ENCODE measurements at regions not wholly inside any gene's neighbourhood (a gene's known extent, or its start where the extent isn't known, plus 50 kb on each side); places are given as distances from the start of the nearest gene placed in this dataset.

DNA sequence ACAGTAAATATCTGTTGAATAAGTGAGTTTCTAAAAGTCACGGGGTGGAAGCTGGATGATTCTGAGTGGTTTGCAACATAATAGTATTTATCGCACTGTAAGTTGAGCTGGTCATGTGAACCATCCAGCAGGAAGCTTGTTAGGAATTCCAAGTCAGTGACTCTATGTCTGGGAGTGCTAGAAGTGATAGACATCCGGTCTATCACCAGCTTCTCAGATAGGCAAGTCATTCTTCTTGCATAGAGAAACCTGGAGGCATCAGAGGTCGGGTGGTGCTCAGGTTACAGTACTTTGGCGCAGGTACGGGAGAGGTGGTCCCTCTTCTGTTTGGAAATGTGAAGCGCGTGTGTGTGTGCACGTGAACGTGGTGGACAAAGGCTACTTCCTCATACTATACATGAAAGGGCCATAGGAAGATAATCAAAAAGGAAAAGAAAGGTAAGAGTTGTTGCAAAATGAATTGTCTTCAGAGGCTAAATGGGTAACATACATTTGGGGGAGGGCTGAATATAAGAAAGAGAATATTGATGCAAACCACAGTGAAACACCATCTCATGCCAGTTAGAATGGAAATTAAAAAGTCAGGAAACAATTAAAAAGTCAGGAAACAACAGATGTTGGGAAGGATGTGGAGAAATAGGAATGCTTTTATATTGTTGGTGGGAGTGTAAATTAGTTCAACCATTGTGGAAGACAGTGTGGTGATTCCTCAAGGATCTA lies 299.3 kb upstream of the ZFP64 start:
- DNase-seq (ENCODE audit: low spot score): no peak

DNA sequence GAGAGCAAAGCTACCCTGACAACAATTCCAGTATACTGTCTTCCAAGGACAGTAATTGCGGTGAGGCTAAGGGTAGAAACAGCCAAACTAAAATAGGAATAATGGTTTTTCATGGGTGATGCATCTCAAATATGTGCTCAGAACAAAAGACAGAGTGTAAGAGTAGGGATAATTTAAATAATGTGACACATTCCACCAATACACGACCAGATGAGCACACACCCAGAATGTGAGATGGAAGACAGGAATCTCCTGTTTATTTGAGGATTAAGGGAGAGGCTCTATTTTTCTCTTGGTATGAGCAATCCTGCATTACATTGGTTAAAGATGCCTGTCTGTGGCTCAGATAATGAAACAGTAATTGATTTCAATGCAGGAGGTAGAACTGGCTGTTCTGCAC lies 292.9 kb upstream of the ZFP64 start:
- DNase-seq (ENCODE audit: low spot score): no peak

GRCh38 chr20:52483382-52483781 lies 291.8 kb upstream of the ZFP64 start:
- no peak for DNase-seq (ENCODE audit: low spot score)

DNA sequence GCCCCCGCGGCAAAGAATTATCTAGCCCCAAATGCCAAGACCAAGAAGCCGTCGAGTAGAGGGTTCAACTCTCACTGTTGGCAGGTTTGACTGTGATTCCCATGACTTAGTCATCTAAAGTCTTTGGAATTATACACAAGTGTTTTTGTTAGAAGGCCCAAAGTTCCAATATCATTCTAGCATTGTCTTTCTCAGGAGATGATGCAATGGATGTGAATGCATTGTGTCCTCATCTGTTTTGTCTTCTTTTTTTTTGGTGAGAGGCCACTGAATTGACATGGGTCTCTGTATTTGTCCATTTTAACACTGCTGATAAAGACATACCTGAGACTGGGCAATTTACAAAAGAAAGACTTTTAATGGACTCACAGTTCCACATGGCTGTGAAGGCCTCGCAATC lies 290.5 kb upstream of the ZFP64 start:
- no peak for DNase-seq (ENCODE audit: low spot score)

GRCh38 chr20:52481443-52481842 lies 289.9 kb upstream of the ZFP64 start:
- DNase-seq (ENCODE audit: low spot score): no peak

DNA sequence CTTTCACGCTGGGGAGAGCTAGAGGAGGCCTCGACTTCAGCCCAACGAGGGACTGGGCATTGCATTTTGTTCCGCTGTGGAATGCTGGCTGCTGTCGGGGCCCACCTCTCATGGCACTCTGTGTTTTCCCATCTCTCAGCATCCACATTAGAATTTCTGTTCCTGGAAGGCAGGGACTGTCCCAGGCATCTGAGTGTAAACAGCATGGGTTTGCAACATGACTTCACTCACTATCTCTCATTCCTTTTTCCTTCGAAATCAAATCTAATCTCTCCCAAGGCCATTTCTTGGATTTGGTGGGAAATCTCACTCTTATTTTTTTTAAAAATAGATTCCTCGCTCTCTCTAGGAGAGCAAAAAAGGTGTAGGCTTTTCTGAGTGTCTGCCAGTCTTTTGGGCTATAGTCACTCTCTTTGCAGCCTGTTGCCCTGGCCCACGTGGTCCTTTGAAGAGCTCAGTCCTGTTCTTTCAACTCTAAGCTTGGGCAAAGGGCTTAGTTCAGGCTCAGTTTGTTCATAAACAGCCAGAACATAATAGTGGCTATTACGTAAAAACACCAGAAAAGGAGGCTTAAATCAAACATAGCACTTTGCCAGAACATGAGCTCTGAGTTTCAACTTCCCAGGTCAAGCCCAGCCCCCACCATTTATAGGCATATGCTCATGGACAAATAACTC lies 284.6 kb upstream of the ZFP64 start:
- DNase-seq (ENCODE audit: low spot score): no peak

DNA sequence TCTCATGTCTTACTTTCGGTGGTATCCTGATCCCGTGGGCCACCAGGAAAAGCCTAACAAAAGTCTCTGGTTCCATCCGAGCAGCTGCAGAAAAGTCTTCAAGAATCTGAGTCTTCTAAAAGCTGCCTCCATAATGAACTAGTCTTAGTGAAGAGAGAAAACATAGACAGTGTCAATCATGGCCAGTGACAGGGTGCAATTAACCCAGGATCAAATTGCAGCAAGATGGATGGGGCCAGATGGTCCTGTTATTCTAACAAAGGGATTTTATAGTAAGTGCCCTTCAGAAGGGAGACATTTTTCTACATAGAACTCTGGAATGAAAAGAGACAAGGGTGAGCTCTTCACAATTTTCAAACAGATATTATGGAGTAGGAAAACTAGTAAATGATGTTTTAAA lies 281.6 kb upstream of the ZFP64 start:
- DNase-seq (ENCODE audit: low spot score): no peak

- DNase-seq (ENCODE audit: low spot score): no peak
These were observed 279.0 kb upstream of the ZFP64 start for GRCh38 chr20:52470561-52470960.

DNA sequence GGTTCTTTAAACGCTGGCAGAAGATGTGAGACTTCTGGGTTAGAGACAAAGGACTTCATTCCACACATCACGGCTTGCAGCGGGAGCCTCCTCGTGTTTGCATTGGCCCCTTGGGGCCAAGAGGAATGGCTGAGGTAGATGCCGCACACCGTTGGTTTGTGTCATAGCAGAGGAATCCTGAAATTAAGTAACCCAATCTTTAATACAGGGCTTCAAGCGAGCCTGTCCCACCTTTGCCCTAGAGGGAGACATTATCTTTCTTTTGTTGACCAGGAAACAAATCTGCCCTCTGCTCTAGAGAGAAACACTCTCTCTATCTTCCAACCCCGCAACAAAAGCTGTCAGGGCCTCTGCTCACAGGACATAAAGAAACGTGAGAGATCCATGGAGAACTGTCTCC lies 277.5 kb upstream of the ZFP64 start:
- DNase-seq (ENCODE audit: low spot score): no peak

DNA sequence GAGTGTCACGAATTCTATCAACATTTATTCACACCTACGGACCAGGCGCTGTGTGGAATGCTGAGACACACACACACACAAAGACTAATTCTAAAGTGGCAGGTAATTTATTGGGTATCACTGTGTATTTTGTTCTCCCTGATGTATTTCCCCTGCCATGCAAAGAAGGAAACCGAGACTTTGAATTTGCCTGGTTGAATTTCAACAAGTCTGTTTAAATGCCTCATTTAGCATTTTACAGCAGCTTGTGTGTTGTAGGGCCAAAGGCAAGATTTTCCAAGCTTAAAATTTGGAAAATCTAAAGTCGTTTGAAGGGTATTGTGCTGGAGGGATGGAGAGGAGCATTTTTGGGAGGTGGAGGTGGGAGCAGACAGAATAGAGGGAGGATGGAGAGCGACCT lies 274.4 kb upstream of the ZFP64 start:
- no peak for DNase-seq (ENCODE audit: low spot score)

- DNase-seq (ENCODE audit: low spot score): no peak
These were observed 270.0 kb upstream of the ZFP64 start for GRCh38 chr20:52461582-52461981.

DNA sequence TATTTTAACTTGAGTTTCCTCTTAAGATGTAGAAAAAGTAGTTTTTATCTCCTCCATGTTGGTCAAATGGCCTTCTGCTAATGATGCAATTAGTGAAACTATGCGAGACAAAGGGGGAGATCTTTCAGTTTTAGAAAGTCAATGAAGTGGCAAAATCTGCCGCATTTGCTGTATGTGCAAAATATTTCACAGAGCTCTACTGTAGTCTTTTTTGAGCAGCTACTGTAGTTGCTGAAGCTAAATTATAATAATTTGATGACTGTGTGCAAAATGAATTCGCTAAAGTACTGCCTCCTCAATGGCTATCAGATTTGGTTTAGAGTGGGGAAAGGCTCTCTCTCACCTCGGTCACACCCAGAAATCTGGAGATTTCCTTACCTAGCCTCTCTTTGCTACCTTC lies 267.6 kb upstream of the ZFP64 start:
- DNase-seq (ENCODE audit: low spot score): no peak

GRCh38 chr20:52457826-52458225 lies 266.2 kb upstream of the ZFP64 start:
- no peak for DNase-seq (ENCODE audit: low spot score)

DNA sequence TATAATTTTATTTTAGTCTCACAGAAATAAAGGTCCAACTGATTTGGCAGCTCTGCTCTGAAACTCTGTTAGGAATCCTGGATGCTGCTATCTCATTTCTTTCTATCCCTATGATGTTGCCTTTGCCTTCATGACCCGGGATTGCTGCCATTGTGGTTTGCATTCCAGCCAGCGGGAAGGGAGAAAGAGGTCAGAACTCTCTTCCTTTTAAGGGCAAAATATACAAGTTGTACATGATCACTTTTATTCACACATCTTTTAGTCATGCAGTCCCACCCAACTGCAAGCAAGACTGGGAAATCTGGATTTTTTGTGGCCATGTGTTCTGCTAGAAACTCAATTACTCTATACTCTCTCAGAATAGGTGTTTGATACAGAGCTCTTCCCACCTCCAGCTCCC lies 263.1 kb upstream of the ZFP64 start:
- DNase-seq (ENCODE audit: low spot score): no peak

- no peak for DNase-seq (ENCODE audit: low spot score)
These were observed 257.1 kb upstream of the ZFP64 start for GRCh38 chr20:52448513-52449232.

DNA sequence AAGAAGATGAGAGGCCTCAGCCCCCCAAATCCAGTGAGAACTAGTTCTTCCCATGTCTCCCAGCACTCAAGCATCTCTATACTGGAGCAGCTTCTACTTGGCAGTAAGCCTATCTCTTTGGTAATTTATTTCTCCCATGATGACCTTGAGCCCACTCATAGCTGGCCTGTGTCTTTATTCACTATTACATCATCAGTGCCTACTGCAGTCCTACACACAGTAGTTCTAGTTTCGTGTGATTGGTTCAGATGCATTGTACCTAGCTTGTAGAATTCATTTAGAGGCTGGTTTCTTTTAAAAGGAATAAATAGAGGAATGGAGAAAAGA lies 255.6 kb upstream of the ZFP64 start:
- DNase-seq (ENCODE audit: low spot score): no peak

GRCh38 chr20:52446421-52447224 lies 255.0 kb upstream of the ZFP64 start:
- no peak for DNase-seq (ENCODE audit: low spot score)

GRCh38 chr20:52444455-52444854 lies 252.9 kb upstream of the ZFP64 start:
- no peak for DNase-seq (ENCODE audit: low spot score)

DNA sequence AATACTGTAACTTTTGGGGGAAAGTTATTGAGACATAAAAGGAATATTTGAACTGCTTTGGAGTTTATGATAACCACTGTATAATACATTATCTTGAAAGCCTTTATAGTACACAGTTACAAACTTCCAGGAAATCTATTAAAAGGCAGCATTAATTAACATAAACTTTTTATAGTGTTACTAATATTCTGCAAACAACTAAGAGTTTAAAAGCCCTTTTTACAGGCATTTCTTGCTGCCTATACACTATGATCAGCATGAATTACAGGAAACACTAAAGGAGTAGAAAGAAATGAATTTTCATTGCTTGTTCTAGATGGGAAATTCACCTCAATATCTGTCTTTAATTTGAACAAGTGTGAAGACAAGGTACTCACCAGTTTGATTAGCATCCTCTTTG lies 252.3 kb upstream of the ZFP64 start:
- no peak for DNase-seq (ENCODE audit: low spot score)

- DNase-seq (ENCODE audit: low spot score): no peak
These were observed 250.1 kb upstream of the ZFP64 start for GRCh38 chr20:52441710-52442109.

GRCh38 chr20:52439375-52439774 lies 247.8 kb upstream of the ZFP64 start:
- DNase-seq (ENCODE audit: low spot score): no peak

DNA sequence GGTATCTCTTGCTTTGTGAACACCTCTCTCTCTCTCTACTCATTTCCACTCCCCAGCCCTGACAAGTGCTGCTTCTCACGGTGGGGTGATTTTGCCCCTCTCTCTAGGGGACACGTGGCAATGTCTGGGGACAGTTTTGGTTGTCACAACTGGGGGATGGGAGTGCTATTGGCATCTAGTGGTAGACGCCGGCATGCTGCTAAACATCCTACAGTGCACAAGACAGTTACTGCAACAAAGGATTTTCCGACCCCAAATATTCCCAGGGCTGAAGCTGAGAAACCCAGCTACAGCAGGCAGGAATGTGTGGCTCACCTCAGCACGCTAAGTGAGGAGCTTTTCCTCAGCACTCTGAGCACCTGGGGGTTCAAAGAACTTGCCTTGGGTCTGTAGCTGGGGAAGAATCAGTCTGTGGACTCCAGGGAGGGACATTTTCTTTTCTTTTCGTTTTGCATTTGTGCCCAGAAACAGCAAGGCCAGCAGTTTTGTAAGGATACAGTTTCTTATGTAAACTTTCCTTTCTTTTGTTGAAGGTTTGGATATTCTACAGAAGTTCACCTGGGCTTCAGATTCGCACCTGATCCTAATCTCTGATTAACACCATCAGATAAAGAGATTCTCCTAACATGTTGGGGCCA lies 246.9 kb upstream of the ZFP64 start:
- no peak for DNase-seq (ENCODE audit: low spot score)
